ENCODE measurements at regions not wholly inside any gene's neighbourhood (a gene's known extent, or its start where the extent isn't known, plus 50 kb on each side); places are given as distances from the start of the nearest gene placed in this dataset.

DNA sequence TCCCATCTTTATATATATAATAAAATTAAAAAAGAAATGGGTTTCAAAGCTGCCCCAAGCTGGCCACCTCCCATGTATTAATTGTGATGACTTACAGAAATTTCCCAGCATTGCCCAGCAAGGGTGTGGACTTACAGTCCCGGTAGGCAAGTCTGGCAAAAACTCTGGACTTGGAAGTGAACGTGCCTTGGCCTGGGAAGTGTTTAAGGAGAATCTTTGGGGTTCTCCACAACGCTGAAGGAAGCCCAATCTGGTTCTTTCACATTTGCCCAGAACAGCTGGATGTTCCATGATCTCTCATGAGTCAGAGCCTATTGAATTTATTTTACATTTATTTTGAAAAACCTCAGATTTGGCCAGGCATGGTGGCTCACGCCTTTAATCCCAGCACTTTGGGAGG lies 98.4 kb upstream of the SLC45A1 start:
- no peak overlapping the region for H3K27ac Mint-ChIP-seq
- peaks cover 2% of the 10 kb centered on the region for H3K36me3 Mint-ChIP-seq (ENCODE audit: low read depth)
- peaks cover 8% of the 10 kb centered on the region for H3K4me1 Mint-ChIP-seq
- no peak for DNase-seq
- no peaks in the 10 kb centered on the region for H3K9me3 ChIP-seq (ENCODE audit: control insufficient read depth, low read length, poor library complexity, severe bottlenecking)
- no peak overlapping the region for H3K4me3 Mint-ChIP-seq
- no peak for ATAC-seq
- peaks cover 40% of the 10 kb centered on the region for H3K27me3 Mint-ChIP-seq

DNA sequence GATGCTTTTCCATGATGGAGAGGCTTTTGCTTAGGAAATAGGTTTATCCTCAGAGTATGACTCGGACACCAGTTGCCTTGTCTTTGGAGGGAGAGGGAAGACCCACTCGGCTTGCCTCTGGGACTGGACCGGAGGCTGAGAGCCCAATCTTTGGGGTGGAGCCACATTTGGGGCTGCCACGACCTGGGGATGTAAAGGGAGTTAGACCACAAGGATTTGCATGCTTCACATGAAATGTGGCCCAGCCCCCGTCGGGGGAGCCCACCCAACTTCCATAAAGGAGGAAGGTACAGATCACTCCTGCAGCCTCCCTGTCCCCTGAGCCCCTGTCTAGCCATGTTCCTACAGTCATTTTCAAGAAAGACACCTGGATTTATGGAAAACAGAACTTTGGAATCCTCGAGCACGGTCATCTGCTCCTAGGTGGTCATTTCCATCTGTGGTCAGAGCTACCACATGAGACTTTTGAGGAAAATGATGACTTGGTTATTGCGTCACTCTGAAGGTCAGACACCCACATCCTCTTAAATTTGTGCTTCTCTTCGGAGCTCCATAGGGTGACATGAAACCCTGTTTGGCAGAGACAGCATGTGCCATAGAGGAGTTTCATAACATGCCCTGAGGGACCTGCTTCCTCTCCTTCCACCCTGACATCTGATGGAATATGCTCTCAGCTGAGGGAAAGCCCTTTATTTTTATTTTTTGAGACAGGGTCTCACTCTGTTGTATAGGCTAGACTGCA lies 99.4 kb upstream of the SLC45A1 start:
- Mint-ChIP-seq H3K4me1 (peaks cover 7% of the 10 kb centered on the region), H3K27ac (no peak overlapping the region), H3K4me3 (no peak overlapping the region), H3K36me3 (ENCODE audit: low read depth) (peaks cover 2% of the 10 kb centered on the region), H3K27me3 (peaks cover 43% of the 10 kb centered on the region)
- no peaks in the 10 kb centered on the region for H3K9me3 ChIP-seq (ENCODE audit: control insufficient read depth, low read length, poor library complexity, severe bottlenecking)
- no peak for DNase-seq
- no peak for ATAC-seq

DNA sequence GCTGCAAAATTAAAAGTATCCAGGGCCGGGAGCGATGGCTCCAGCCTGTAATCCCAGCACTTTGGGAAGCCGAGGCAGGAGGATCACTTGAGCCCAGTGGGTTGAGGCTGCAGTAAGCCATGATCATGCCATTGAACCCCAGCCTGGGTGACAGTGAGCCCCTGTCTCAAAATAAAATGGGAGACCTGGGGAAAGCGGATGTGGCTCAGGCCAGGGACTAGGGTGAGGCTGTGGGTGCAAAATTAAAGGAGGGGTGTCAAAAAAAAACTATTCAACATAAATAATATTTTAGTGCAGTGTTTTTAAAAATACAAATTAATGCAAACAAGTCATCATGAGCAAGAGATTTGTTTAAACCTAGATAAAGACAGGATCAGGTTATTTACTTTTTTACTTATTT lies 100.1 kb upstream of the SLC45A1 start:
- H3K27ac Mint-ChIP-seq, result no peak overlapping the region
- H3K4me3 Mint-ChIP-seq, result peak overlapping the region; percentile 56
- H3K9me3 ChIP-seq (ENCODE audit: control insufficient read depth, low read length, poor library complexity, severe bottlenecking), result no peaks in the 10 kb centered on the region
- peaks cover 7% of the 10 kb centered on the region for H3K4me1 Mint-ChIP-seq
- peaks cover 45% of the 10 kb centered on the region for H3K27me3 Mint-ChIP-seq
- peaks cover 2% of the 10 kb centered on the region for H3K36me3 Mint-ChIP-seq (ENCODE audit: low read depth)
- ATAC-seq (no peak), DNase-seq (no peak)

DNA sequence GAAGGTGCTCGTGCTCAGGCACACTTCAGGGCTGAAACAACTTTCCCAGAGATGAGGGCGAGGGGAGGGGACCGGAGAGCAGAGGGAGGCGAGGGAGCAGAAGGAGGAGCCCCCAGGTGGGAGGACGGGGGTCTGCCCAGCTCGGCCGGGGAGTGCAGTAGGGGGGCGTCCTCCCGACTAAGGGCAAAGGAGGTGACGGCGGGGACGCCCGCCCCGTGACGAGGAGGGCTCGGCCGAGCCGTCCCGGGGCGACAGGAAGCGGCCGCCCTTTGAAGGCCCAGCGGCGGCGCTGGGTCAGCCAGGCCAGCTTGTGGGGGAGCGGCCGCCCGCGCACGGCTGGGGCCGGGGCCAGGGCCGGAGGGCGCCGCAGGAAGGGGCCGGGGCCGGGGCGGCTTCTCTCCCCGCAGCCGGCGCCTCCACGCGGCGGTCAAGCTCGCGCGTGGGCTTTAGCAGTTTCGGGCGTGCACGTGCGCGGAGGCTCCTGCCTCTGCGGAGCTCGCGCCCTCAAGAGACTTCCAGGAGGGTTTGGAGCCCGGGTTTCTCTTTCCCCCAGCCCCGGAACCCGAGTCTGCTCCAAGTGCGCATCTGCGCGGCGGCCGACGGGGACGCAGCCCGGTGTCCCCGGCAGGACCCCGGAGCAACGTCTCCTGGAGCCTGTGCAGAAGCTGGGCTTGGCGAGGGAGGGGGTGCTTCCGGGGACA lies 100.8 kb upstream of the SLC45A1 start:
- Mint-ChIP-seq H3K36me3 (ENCODE audit: low read depth) (peaks cover 4% of the 10 kb centered on the region), H3K4me3 (peak overlapping the region; percentile 81), H3K4me1 (peaks cover 11% of the 10 kb centered on the region), H3K27ac (no peak overlapping the region), H3K27me3 (peaks cover 52% of the 10 kb centered on the region)
- no peak for DNase-seq
- peak; percentile 41 for ATAC-seq
- no peaks in the 10 kb centered on the region for H3K9me3 ChIP-seq (ENCODE audit: control insufficient read depth, low read length, poor library complexity, severe bottlenecking)

DNA sequence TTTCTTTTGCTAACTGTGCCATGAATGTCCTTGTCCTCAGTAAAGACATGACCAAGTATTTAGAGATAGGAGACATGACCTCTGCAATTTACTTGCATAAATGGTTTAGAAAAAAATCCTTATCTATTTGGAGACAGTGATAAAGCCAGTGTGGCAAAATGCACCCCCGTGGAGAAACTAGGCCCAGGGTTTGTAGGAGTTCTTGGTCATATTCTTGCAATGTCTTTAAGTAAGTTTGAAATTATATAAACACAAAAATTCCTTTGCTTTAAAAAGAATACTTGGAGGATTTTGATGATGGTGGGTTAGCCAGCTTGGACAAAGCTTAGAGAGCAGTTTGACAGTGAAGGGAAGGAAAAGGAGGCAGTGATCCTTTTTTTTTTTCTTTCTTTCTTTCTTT lies 101.9 kb upstream of the SLC45A1 start:
- H3K4me1 Mint-ChIP-seq, result peaks cover 17% of the 10 kb centered on the region
- peak overlapping the region; percentile 55 for H3K4me3 Mint-ChIP-seq
- no peaks in the 10 kb centered on the region for H3K9me3 ChIP-seq (ENCODE audit: control insufficient read depth, low read length, poor library complexity, severe bottlenecking)
- H3K27me3 Mint-ChIP-seq, result peaks cover 64% of the 10 kb centered on the region
- H3K36me3 Mint-ChIP-seq (ENCODE audit: low read depth), result peaks cover 4% of the 10 kb centered on the region
- DNase-seq, result no peak
- H3K27ac Mint-ChIP-seq, result no peak overlapping the region
- ATAC-seq, result no peak

DNA sequence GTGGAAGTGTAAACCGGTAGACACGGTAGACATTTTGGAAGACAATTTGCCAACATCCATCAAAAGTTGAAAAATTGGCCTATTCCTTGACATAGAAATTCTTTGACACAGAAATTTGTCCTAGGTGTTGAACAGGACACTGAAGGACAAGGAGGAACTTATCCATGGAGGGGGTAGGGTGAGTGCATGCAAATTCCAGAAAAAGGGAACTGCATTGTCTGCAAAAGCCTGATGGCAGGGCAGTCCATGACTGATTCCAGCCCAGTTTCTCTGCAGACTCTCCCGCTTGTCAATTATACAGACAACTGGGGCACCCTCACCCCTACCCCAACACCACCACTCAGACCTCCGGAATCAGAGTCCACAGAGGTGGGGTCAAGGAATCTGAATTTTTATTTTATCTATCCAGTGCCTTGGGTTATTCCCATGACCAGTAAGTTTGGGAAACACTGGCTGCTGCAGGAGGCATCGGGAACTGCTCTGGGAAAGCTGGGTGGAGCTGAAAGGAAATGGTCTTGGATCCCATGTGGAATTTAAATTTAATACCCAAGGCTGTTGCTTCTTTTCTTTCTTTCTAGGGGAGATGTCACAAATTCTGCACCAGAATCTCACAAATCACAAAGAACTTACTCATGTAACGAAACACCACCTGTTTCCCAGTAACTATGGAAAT lies 103.3 kb upstream of the SLC45A1 start:
- Mint-ChIP-seq H3K4me3 (no peak overlapping the region), H3K27me3 (peaks cover 63% of the 10 kb centered on the region), H3K36me3 (ENCODE audit: low read depth) (peaks cover 4% of the 10 kb centered on the region), H3K27ac (no peak overlapping the region), H3K4me1 (peaks cover 15% of the 10 kb centered on the region)
- DNase-seq, result no peak
- H3K9me3 ChIP-seq (ENCODE audit: control insufficient read depth, low read length, poor library complexity, severe bottlenecking), result no peaks in the 10 kb centered on the region
- ATAC-seq, result no peak

DNA sequence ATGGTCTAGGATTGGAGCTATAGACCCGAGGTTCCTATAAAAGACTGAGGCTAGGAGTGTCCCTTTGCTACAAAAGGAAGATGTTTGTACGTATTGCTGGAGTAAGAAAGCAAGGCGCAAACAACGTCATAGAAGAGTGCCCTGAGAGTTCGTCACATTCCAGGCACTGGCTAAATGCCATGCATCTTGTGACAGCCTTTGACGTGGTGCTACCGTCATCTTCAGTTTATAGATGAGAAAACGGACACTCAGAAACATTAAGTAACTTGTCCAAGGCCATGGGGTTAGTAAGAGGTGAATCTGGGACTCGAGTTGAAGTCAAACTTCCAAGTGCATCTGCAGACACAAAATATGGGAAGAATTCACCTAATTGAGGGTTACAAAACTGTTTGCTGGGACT lies 104.2 kb upstream of the SLC45A1 start:
- peaks cover 67% of the 10 kb centered on the region for H3K27me3 Mint-ChIP-seq

DNA sequence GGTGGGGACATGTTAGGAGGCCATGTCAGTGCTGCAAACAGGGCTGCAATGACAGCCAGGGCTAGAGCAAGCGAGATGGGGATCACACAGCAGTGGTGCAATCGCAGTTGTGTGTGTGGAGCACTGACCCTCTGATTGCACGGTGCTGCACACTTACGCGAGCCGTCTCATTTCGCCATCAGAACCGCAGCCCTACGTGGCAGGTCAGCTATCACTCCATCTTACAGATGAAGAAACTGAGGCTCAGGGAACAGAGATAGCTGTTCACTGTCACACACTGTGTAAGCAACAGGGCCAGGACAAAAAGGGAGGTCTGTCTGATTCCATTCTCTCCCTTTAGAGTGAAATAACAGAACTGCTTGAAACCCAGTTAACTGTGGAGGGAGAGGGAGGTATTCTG lies 104.8 kb upstream of the SLC45A1 start:
- no peak for DNase-seq
- Mint-ChIP-seq H3K4me1 (peaks cover 15% of the 10 kb centered on the region), H3K27ac (no peak overlapping the region), H3K4me3 (no peak overlapping the region), H3K36me3 (ENCODE audit: low read depth) (peaks cover 4% of the 10 kb centered on the region), H3K27me3 (peaks cover 64% of the 10 kb centered on the region)
- ATAC-seq, result no peak
- no peaks in the 10 kb centered on the region for H3K9me3 ChIP-seq (ENCODE audit: control insufficient read depth, low read length, poor library complexity, severe bottlenecking)

More for the DNA sequence above, 104.2 kb upstream of the SLC45A1 start:
- DNase-seq (no peak), ATAC-seq (no peak)
- no peaks in the 10 kb centered on the region for H3K9me3 ChIP-seq (ENCODE audit: control insufficient read depth, low read length, poor library complexity, severe bottlenecking)
- H3K36me3 Mint-ChIP-seq (ENCODE audit: low read depth), result peaks cover 4% of the 10 kb centered on the region
- peaks cover 15% of the 10 kb centered on the region for H3K4me1 Mint-ChIP-seq
- no peak overlapping the region for H3K27ac Mint-ChIP-seq
- H3K4me3 Mint-ChIP-seq, result no peak overlapping the region

DNA sequence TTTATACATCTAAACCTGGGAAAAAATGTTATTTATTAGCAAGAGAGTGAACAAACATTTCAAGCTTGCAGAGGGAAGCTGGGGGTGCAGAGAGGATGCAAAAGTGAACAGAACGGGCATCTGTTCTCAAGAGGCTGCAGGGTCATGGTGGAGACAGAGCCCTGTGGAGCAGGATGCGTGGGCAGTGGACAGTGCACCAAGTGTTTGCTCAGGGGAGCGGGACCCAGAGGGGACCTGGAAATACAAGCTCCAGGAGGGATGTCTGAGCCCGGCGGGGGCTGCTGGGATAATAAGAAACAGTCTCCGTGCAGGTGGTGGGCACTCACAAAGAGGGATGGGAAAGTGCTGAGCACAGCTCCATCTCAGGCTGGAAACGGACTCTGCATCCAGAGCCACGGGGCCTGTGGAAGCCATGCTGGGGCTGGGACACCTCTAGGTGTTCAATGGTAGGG lies 105.3 kb upstream of the SLC45A1 start:
- DNase-seq (no peak), ATAC-seq (no peak)
- H3K27me3 Mint-ChIP-seq, result peaks cover 59% of the 10 kb centered on the region
- no peaks in the 10 kb centered on the region for H3K9me3 ChIP-seq (ENCODE audit: control insufficient read depth, low read length, poor library complexity, severe bottlenecking)
- peaks cover 15% of the 10 kb centered on the region for H3K4me1 Mint-ChIP-seq
- peaks cover 4% of the 10 kb centered on the region for H3K36me3 Mint-ChIP-seq (ENCODE audit: low read depth)
- no peak overlapping the region for H3K4me3 Mint-ChIP-seq
- H3K27ac Mint-ChIP-seq, result no peak overlapping the region

DNA sequence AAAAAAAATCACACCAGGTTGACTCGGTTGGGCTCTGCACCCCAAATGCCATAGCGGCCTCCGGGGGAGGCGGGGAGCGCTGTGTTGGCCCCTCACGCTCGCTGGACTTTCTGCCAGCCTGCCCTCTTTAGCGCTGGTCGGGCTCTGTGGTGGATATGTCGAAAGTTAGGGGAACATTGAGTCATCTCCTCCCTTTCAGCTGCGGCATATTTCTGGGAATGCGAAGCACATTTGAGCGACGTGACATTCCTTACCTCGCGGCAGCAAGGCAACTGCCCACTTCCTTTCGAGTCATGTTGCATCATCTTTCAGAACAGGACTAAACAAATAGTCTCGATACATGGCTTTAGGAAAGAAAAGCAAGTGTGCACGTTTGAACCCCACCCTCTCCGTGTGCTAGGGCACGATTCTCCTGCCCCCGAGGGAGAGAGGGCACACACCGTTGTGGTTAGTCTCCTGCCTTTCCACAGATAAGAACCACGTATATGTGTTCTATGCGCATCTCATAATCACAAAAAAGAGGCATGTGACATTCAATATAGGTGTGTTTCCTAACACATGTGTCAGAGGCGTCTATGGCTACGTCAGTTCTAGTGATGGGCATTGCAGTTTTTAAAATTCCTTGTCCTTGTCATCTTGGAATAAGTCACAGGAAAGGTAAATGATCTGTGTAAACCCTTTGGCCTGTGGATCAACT lies 105.9 kb upstream of the SLC45A1 start:
- ATAC-seq (no peak), DNase-seq (no peak)
- H3K27ac Mint-ChIP-seq, result no peak overlapping the region
- H3K4me3 Mint-ChIP-seq, result no peak overlapping the region
- H3K27me3 Mint-ChIP-seq, result peaks cover 57% of the 10 kb centered on the region
- H3K4me1 Mint-ChIP-seq, result peaks cover 15% of the 10 kb centered on the region
- no peaks in the 10 kb centered on the region for H3K9me3 ChIP-seq (ENCODE audit: control insufficient read depth, low read length, poor library complexity, severe bottlenecking)
- peaks cover 4% of the 10 kb centered on the region for H3K36me3 Mint-ChIP-seq (ENCODE audit: low read depth)

DNA sequence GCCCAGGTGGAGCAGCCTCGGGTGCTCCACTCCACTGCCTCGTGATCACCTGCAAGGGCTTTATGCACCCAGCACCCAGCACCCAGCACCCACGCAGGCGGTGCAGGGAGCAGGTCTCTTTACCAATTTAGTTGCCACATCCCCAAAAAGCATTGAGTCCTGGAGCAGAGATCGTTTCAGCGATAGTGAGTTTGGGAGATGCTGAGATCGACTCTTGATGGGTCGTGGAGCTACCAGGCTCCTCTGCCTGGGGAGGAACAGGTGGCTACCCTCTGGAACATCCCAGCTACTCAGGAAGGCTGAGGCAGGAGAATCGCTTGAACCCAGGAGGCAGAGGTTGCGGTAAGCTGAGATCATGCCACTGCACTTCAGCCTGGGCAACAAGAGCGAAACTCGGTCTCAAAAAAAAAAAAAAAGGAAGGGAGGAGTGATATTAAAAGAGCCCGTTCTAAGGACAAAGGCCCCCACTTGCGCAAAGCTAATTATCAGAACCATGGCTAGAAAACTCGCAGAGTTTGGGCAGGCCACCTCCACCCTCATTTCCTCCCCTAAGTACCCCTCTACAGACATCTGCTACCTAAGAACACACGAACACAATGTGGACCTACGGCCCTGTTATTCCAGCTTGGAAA lies 106.5 kb upstream of the SLC45A1 start:
- ATAC-seq, result no peak
- no peak overlapping the region for H3K4me3 Mint-ChIP-seq

DNA sequence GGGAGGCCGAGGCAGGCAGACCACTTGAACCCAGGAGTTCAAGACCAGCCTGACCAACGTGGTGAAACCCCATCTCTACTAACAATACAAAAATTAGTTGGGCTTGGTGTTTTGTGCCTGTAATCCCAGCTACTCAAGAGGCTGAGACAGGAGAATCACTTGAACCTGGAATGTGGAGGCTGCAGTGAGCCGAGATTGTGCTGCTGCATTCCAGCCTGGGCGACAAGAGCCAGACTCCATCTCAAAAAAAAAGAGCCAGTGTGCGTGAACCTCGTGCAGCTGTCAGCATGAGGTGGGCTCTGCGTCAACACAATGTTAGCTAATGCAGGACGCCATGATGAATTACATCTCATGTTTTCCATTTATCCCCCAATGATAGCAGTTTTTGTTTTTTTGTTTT lies 110.7 kb upstream of the SLC45A1 start:
- H3K36me3 Mint-ChIP-seq (ENCODE audit: low read depth), result no peaks in the 10 kb centered on the region
- ATAC-seq, result no peak

More for the DNA sequence above, 106.5 kb upstream of the SLC45A1 start:
- Mint-ChIP-seq H3K27ac (no peak overlapping the region), H3K4me1 (peaks cover 10% of the 10 kb centered on the region), H3K27me3 (peaks cover 53% of the 10 kb centered on the region), H3K36me3 (ENCODE audit: low read depth) (peaks cover 2% of the 10 kb centered on the region)
- DNase-seq, result no peak
- no peaks in the 10 kb centered on the region for H3K9me3 ChIP-seq (ENCODE audit: control insufficient read depth, low read length, poor library complexity, severe bottlenecking)

More for the DNA sequence above, 110.7 kb upstream of the SLC45A1 start:
- H3K9me3 ChIP-seq (ENCODE audit: control insufficient read depth, low read length, poor library complexity, severe bottlenecking), result no peaks in the 10 kb centered on the region
- DNase-seq, result no peak
- Mint-ChIP-seq H3K4me1 (peaks cover 6% of the 10 kb centered on the region), H3K4me3 (no peak overlapping the region), H3K27ac (no peak overlapping the region), H3K27me3 (peaks cover 30% of the 10 kb centered on the region)

Measured in T-helper 17 cell (primary cell).